ENCODE measurements at regions not wholly inside any gene's neighbourhood (a gene's known extent, or its start where the extent isn't known, plus 50 kb on each side); places are given as distances from the start of the nearest gene placed in this dataset.
"Not testable (repeated sequence)": the region's sequence is repeated elsewhere in the genome, so short reads cannot be mapped to it uniquely, and the experiment has no call there.

GRCh38 chr1:96376846-96377245 lies 344.7 kb upstream of the PTBP2 start:
- DNase-seq, result no peak

- peak; percentile 18 for DNase-seq
Observed at GRCh38 chr1:96384611-96385010, 337.0 kb upstream of the PTBP2 start.

- DNase-seq, result no peak
Observed at GRCh38 chr1:96387785-96388184, 333.8 kb upstream of the PTBP2 start.

DNA sequence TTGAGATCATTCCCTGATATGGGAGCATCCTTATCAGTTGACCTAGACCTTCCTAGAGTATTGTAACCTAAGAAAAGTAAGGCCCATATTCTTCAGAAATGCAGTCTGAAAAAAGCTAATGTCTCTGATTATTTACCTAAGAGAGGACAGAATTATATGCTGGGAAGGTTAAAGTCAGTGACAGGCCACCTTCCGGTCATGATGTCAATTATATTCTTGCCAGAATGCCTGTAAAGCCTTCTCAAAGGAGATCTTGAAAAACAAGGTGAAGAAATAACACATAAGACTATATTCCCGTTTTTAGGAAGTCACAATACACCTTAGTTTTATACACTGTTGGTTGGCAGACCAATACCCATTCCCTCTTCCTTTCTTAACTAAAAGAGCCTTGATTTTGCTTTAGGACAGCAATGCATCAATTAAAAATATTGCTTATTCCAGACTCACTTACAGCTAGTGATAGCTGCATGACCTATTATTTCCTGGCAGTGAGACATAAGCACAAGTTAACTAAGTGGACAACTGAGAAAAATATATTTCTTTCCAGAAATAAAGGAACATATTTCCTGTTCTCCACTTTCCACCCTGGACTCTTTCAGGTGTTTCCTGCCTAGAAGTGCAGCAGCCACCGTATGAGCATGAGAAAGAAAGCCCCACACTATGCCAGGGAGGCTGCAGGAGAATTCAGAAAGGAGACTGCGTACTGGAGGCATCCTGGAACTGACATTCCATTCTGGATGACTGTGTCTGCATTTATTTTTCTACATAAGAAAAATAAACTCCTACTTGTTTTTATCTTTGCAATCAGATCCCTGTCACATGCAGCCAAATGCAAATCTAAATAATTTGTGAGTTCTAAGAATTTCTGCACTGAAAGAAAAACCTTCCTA lies 332.9 kb upstream of the PTBP2 start:
- DNase-seq, result peak; percentile 24

- DNase-seq, result no peak
Observed at GRCh38 chr1:96400089-96400488, 321.5 kb upstream of the PTBP2 start.

DNA sequence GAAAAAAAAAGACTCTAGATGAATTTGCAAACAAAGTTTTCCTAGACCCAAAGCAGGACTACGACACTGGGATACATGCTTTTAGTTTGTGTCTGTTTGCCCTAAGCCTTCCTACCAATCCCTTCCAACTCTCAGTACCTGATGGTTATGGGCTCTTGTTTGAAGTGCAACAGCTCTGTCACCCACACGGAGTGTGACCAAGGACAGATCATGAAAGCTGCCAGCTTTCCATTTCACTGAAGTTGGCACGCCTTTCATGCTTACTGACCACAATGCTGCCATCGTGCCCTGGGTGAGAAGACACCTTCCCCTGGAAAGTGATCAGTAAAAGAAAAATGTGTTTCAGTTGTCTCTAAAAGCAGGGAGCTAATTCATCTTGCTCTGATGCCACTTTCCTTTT lies 312.5 kb upstream of the PTBP2 start:
- no peak for DNase-seq

DNA sequence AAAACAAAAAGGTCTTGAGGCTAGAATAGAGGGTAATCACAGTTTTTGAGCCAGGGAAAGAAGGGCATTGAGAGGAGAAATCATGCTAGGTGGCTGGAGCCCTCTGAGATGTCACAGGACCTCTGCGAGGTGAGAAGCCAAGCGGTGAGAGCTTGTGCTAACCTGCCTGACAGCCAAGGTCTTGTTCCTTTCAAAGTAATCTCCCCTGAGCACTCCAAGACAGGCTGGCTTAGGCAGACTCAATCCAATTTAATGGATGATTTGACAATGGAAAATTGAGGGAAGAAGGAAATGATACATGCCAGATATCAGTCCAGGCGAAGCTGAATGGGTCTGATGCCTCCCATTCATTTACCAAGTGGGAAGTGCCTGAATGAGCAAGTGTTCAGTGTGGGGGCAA lies 311.9 kb upstream of the PTBP2 start:
- no peak for DNase-seq

GRCh38 chr1:96411006-96411405 lies 310.6 kb upstream of the PTBP2 start:
- DNase-seq, result no peak

DNA sequence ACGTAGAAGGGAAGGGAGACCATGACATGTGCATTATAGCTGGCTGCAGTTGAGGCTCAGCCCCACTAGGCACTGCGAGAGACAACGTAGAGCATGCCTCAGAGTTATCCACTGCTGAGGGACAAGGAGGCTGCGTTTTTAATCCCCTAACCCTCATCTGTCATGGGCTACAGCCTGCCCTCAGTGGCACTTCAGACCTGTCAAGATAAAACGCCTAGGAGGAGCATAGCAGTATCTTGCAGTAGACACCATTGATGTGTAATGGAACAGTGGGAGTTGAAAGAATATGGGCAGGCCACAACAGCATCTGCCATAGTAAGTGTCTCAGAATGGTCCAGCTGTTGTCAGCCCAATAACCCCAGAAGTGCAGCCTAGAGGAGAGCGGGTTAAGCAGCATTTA lies 307.0 kb upstream of the PTBP2 start:
- no peak for DNase-seq

DNA sequence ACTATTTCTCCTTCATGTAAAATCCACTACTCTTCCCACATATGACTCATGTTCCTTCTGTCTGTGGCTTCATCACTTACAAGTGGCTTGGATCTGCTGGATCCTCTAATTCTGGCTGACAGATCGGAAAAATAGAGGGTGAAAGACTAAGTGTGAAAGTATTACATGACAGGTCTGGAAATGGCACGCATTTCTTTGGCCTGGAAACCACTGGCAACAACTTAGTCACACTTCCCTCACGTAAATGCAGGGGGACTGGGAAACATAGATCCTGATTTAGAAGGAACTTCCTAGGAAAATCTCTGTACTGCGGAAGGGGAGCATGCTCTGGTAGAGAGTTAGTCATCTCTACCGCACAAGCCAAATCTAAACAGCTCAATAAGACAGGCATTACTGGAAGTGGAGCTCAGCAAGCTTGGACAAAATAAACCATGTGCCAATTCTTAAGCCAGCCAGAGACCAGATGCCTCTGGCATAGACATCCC lies 305.4 kb upstream of the PTBP2 start:
- DNase-seq, result peak; percentile 94

DNA sequence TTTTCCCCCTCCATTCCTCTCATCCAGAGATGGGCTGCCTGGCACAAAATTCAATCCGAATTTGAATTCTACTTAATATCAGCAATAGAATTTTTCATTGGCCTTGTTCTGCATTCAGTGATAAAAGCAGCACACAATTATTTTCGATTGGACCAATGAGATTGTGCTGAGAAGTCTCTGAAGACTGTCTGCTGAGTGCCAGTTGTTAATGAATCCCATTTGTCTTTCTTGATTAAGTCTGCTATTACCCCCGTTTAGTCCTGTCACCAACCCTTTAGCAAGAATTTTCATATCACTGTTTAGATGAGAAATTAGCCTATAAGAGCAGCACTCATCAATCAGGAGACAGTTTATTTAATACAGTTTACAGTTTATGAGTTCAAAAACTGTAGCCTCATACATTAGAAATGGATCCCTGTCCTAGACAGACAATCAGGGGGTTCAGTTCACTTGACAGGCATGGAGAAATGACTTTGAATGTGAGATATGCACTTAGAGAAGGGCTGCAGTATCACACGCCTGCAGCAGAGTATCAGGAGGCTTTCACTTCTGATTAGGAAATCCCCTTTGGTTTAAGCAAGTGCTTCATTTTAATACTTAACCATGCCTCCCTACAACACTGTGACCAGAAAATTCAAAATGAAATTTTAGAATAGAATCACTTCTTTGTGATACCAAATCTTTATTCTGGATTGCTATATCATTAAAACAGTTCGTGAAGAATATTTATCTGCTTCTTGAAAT lies 304.7 kb upstream of the PTBP2 start:
- DNase-seq, result peak; percentile 14

- no peak for DNase-seq
Observed at GRCh38 chr1:96418969-96419368, 302.6 kb upstream of the PTBP2 start.

DNA sequence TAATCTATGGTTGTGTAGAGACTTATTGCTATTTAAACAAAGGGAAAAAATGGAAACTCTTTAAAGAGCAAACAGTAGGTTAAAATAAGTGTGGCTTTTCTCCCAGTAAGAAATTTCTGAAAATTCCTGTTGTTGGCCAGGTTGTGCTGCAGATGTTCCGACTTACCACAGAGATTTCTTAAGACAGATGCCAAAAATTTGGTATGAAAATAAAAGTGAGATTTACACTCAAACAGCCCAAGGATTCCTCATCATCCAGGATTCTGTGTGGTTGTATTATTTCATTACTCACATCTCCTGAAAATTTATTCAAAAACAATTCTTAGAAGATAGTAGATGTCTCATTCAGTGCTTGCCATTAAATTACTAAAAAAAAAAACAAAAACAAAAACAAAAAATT lies 296.7 kb upstream of the PTBP2 start:
- DNase-seq, result no peak

- DNase-seq, result no peak
Observed at GRCh38 chr1:96425382-96426129, 296.0 kb upstream of the PTBP2 start.

DNA sequence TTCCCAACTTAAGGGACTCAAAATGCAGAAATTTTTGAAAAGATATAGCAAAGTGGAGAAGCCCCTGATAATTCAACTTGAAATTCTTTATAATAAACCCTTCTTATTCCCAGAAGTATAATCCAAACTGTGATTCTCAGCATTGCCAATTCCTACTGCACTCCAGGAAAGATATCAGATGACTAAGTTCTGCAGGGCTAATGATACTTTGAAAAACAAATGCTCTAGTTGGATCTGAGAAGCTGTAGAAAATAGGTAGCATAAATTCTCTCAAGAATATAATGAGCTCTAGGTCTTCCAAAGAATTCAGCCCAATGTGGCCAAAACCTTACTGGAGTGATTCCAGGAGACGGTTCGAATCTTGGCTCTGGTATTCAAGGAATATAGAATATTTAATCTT lies 294.0 kb upstream of the PTBP2 start:
- DNase-seq, result no peak

- DNase-seq, result peak; percentile 31
Observed at GRCh38 chr1:96445302-96445701, 276.3 kb upstream of the PTBP2 start.

- DNase-seq, result no peak
Observed at GRCh38 chr1:96464066-96464465, 257.5 kb upstream of the PTBP2 start.

- no peak for DNase-seq
Observed at GRCh38 chr1:96464522-96464921, 257.1 kb upstream of the PTBP2 start.

DNA sequence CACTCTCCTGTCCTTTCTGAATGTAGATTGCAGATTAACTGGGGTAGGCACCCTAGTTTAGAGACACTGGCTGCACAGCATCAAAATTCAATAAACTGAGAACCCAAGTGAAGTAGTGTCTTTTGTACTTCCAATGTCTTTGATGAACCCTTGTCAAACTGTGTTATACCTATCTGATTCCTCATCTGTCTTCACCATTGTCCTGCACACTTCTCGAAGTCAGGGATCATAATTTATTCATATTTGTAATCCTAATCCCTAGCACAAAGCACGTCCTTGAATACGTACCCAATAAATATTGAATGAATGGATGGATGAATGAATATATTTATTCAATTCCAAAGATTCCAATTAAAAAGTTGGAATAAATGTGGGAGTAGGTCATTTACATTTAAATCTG lies 256.6 kb upstream of the PTBP2 start:
- DNase-seq, result no peak

DNA sequence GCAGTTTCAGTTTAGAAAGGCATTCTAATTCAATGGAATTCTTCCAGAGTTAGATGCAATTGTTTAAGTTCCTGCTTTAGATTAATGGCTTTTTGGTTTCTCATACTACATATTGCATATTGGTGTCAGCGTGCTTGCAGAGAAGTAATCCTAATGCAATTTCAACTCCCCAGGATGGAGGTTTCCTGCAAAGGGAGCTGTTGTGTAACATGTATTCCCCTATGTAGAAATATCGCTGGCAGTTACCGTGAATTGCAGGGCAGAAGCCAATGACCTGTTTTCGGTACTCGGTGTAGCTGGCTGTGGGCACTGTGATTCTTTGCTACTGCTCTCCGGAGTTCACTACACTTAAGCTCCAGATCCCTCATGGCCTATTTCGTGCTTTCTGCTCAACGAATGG lies 256.1 kb upstream of the PTBP2 start:
- no peak for DNase-seq

- no peak for DNase-seq
Observed at GRCh38 chr1:96466842-96467241, 254.7 kb upstream of the PTBP2 start.

DNA sequence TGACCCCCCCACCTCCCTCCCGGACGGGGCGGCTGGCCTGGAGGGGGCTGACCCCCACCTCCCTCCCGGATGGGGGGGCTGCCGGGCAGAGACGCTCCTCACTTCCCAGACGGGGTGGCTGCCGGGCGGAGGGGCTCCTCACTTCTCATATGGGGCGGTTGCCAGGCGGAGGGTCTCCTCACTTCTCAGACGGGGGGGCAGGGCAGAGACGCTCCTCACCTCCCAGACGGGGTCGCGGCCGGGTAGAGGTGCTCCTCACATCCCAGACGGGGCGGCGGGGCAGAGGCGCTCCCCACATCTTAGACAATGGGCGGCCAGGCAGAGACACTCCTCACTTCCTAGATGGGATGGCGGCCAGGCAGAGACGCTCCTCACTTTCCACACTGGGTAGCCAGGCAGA lies 251.9 kb upstream of the PTBP2 start:
- DNase-seq, result not testable (repeated sequence)

DNA sequence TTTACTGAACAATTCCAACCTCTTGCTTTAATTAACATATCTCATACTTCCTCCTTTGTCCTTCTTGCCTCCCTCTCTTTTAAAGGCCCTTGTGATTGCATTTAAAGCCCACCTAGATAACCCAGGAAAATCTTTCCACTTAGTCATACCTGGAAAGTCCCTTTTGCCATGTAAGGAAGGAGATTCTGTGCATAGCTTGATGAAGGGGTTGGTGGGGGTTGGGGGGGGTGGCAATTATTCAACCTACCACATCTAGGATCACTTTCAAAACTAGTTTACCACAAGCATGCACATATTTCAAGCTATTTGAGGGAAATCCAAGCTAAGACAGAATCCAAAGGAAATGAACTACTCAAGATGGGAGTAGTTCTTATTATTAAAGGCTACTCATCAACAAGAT lies 249.1 kb upstream of the PTBP2 start:
- DNase-seq, result peak; percentile 94
